Caco-2 (cell line): ENCODE measurements at regions not wholly inside any gene's neighbourhood (a gene's known extent, or its start where the extent isn't known, plus 50 kb on each side); places are given as distances from the start of the nearest gene placed in this dataset.
"Not testable (repeated sequence)": the region's sequence is repeated elsewhere in the genome, so short reads cannot be mapped to it uniquely, and the experiment has no call there.

Experiments used
- BruUV-seq: library from RNA; stranded (reverse); fragments of 400-500 nt; replicated peaks from 2 replicates; lab custom pipeline; 2021; lab: Mats Ljungman, UMichigan
- CTCF ChIA-PET: fragments of 300-600 bp; sonication (Branson Sonifier 250); formaldehyde crosslinking; loops from one replicate; lab custom pipeline; 2022; ENCODE audit warnings: antibody characterized with exemption; lab: Charles Lee
- POLR2A ChIA-PET: fragments of 300-600 bp; sonication (Branson Sonifier 250); formaldehyde crosslinking; loops from one replicate; lab custom pipeline; 2022; ENCODE audit warnings: antibody characterized with exemption; lab: Charles Lee
- DNase-seq, 2 experiments: peaks; one replicate each; pipeline versions ENCODE4 v3.0.0 to v3.0.0-alpha.2; 2020 to 2022
- H3K27me3 ChIP-seq: replicated peaks from 2 replicates; pipeline ENCODE4 v1.6.0; 2011; ENCODE audit warnings: low read length; ENCODE audit not compliant: control insufficient read depth, insufficient read depth
- H3K36me3 ChIP-seq: 2 replicates; pipeline ENCODE4 v1.5.1; 2011; ENCODE audit warnings: low read length; ENCODE audit not compliant: control insufficient read depth, insufficient read depth
- H3K4me1 ChIP-seq: fragments of 250-450 bp; sonication (Bioruptor Pico); 2 replicates; pipeline ENCODE4 v1.5.1; 2020; ENCODE audit warnings: mild to moderate bottlenecking
- H3K4me3 ChIP-seq: 2 replicates; pipeline ENCODE4 v1.5.1; 2011; ENCODE audit warnings: low read depth, mild to moderate bottlenecking, control low read depth, low read length
- H3K9me3 ChIP-seq: fragments of 250-450 bp; sonication (Bioruptor Pico); 2 replicates; pipeline ENCODE4 v1.5.1; 2020; ENCODE audit warnings: mild to moderate bottlenecking, moderate library complexity
- H3K27ac Mint-ChIP-seq: one replicate; pipeline ENCODE4 v1.8.0; 2022; ENCODE audit warnings: mixed read lengths; ENCODE audit not compliant: unreplicated experiment
- H3K27me3 Mint-ChIP-seq: one replicate; pipeline ENCODE4 v1.8.0; 2022; ENCODE audit warnings: mixed read lengths; ENCODE audit not compliant: insufficient read depth, unreplicated experiment
- H3K36me3 Mint-ChIP-seq: one replicate; pipeline ENCODE4 v1.8.0; 2022; ENCODE audit warnings: mild to moderate bottlenecking, mixed read lengths; ENCODE audit not compliant: insufficient read depth, unreplicated experiment
- H3K4me1 Mint-ChIP-seq: one replicate; pipeline ENCODE4 v1.8.0; 2022; ENCODE audit warnings: low read depth, mixed read lengths; ENCODE audit not compliant: unreplicated experiment
- H3K4me3 Mint-ChIP-seq: one replicate; pipeline ENCODE4 v1.8.0; 2022; ENCODE audit warnings: mild to moderate bottlenecking, moderate library complexity, mixed read lengths; ENCODE audit not compliant: unreplicated experiment
- H3K9me3 Mint-ChIP-seq: one replicate; pipeline ENCODE4 v1.8.0; 2022; ENCODE audit warnings: mixed read lengths; ENCODE audit not compliant: unreplicated experiment
- intact Hi-C: fragments of 100-400 bp; cut with micrococcal nuclease; formaldehyde crosslinking; loops from one replicate; pipeline ENCODE4 v1.10.0; 2022; ENCODE audit not compliant: unreplicated experiment
- TF ChIP-seq, protein P1 (sequence below), 2 experiments: fragments of 200-600 bp in 1 of 2; IDR thresholded peaks; 1 replicate in 1 of 2; 2 replicates in 1 of 2; pipeline versions ENCODE4 v1.5.1 to v1.8.0; 2011 to 2022; ENCODE audit warnings: antibody characterized with exemption in 1 of 2, control low read depth in 1 of 2, inconsistent platforms in 1 of 2, low read depth in 1 of 2, low read length in 1 of 2, mild to moderate bottlenecking in 1 of 2, moderate library complexity in 1 of 2; ENCODE audit not compliant: insufficient read depth in 1 of 2, severe bottlenecking in 1 of 2, unreplicated experiment in 1 of 2

DNA sequence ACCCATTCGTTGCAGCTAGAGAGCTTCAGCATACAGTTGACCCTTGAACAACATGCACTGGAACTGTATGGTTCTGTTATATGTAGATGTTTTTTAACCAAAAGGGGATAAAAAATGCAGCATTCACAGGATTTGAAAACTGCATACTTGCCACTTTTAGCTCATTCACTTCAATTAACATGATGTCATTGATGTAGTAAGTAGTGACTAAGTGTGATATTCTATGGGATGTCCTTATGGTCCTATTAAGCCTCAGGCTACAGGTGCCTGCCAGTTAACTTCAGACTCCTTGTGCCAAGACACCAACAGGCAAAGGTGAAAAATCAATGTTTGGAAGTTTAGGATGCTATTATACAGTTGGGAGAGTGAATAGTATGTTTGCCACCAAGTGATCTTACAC is 553.6 kb upstream of the NECTIN3 start:
- no peaks in the 10 kb centered on the region for H3K4me1 ChIP-seq
- TF ChIP-seq, protein P1, sequence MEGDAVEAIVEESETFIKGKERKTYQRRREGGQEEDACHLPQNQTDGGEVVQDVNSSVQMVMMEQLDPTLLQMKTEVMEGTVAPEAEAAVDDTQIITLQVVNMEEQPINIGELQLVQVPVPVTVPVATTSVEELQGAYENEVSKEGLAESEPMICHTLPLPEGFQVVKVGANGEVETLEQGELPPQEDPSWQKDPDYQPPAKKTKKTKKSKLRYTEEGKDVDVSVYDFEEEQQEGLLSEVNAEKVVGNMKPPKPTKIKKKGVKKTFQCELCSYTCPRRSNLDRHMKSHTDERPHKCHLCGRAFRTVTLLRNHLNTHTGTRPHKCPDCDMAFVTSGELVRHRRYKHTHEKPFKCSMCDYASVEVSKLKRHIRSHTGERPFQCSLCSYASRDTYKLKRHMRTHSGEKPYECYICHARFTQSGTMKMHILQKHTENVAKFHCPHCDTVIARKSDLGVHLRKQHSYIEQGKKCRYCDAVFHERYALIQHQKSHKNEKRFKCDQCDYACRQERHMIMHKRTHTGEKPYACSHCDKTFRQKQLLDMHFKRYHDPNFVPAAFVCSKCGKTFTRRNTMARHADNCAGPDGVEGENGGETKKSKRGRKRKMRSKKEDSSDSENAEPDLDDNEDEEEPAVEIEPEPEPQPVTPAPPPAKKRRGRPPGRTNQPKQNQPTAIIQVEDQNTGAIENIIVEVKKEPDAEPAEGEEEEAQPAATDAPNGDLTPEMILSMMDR (IDR thresholded peaks at IDR 0.05; ENCODE audit: insufficient read depth in 1 of 2, low read depth in 1 of 2, low read length in 1 of 2, severe bottlenecking in 1 of 2, unreplicated experiment in 1 of 2), result no peak
- intact Hi-C loops, result no loop called here
- H3K36me3 Mint-ChIP-seq, result no peaks in the 10 kb centered on the region
- H3K27me3 Mint-ChIP-seq, result no peaks in the 10 kb centered on the region
- BruUV-seq, result no TSS peak
- no peak overlapping the region for H3K27ac Mint-ChIP-seq
- no peaks in the 10 kb centered on the region for H3K4me1 Mint-ChIP-seq
- ChIA-PET CTCF (no interaction called here), POLR2A (no interaction called here)
- no peak for DNase-seq
- H3K9me3 ChIP-seq, result no peaks in the 10 kb centered on the region
- H3K36me3 ChIP-seq, result no peaks in the 10 kb centered on the region
- no peaks in the 10 kb centered on the region for H3K9me3 Mint-ChIP-seq
- H3K4me3 ChIP-seq, result no peak overlapping the region
- no peaks in the 10 kb centered on the region for H3K27me3 ChIP-seq
- no peak overlapping the region for H3K4me3 Mint-ChIP-seq

- TF ChIP-seq, protein P1 (IDR thresholded peaks at IDR 0.05; ENCODE audit: insufficient read depth in 1 of 2, low read depth in 1 of 2, low read length in 1 of 2, severe bottlenecking in 1 of 2, unreplicated experiment in 1 of 2), result no peak
- H3K4me3 Mint-ChIP-seq, result no peak overlapping the region
- H3K4me1 Mint-ChIP-seq, result no peaks in the 10 kb centered on the region
- H3K4me1 ChIP-seq, result no peaks in the 10 kb centered on the region
- H3K27me3 Mint-ChIP-seq, result no peaks in the 10 kb centered on the region
- H3K36me3 ChIP-seq, result no peaks in the 10 kb centered on the region
- no peaks in the 10 kb centered on the region for H3K36me3 Mint-ChIP-seq
- no peaks in the 10 kb centered on the region for H3K9me3 ChIP-seq
- no peaks in the 10 kb centered on the region for H3K27me3 ChIP-seq
- BruUV-seq, result no TSS peak
- no peaks in the 10 kb centered on the region for H3K9me3 Mint-ChIP-seq
- H3K27ac Mint-ChIP-seq, result no peak overlapping the region
- DNase-seq, result no peak
- intact Hi-C loops, result no loop called here
- POLR2A ChIA-PET, result no interaction called here
- H3K4me3 ChIP-seq, result no peak overlapping the region
- CTCF ChIA-PET, result no interaction called here
Measured at GRCh38 chr3:110519071-110519470, 552.5 kb upstream of the NECTIN3 start.

GRCh38 chr3:110521019-110521418 is 550.6 kb upstream of the NECTIN3 start:
- TF ChIP-seq, protein P1 (IDR thresholded peaks at IDR 0.05; ENCODE audit: insufficient read depth in 1 of 2, low read depth in 1 of 2, low read length in 1 of 2, severe bottlenecking in 1 of 2, unreplicated experiment in 1 of 2), result no peak
- no peak overlapping the region for H3K4me3 ChIP-seq
- H3K27me3 ChIP-seq, result no peaks in the 10 kb centered on the region
- DNase-seq, result no peak
- H3K4me1 Mint-ChIP-seq, result no peaks in the 10 kb centered on the region
- POLR2A ChIA-PET, result no interaction called here
- H3K9me3 Mint-ChIP-seq, result no peaks in the 10 kb centered on the region
- H3K36me3 ChIP-seq, result no peaks in the 10 kb centered on the region
- H3K36me3 Mint-ChIP-seq, result no peaks in the 10 kb centered on the region
- H3K9me3 ChIP-seq, result no peaks in the 10 kb centered on the region; the same call in 1 of the 2 replicates
- intact Hi-C loops, result no loop called here
- no peak overlapping the region for H3K27ac Mint-ChIP-seq
- peaks cover under 1% of the 10 kb centered on the region; the same call in 1 of the 2 replicates for H3K4me1 ChIP-seq
- CTCF ChIA-PET, result no interaction called here
- BruUV-seq, result no TSS peak
- no peak overlapping the region for H3K4me3 Mint-ChIP-seq
- no peaks in the 10 kb centered on the region for H3K27me3 Mint-ChIP-seq

- H3K27me3 Mint-ChIP-seq, H3K27me3 ChIP-seq, H3K27ac Mint-ChIP-seq, H3K4me3 ChIP-seq, BruUV-seq, H3K36me3 ChIP-seq, H3K4me3 Mint-ChIP-seq, CTCF ChIA-PET, POLR2A ChIA-PET, H3K4me1 Mint-ChIP-seq, H3K9me3 Mint-ChIP-seq, H3K9me3 ChIP-seq, DNase-seq, H3K36me3 Mint-ChIP-seq, intact Hi-C loops: not testable (repeated sequence)
- peaks cover 21% of the 10 kb centered on the region for H3K4me1 ChIP-seq
Measured at GRCh38 chr3:110525558-110526064, 546.0 kb upstream of the NECTIN3 start.
